ENCODE measurements at regions not wholly inside any gene's neighbourhood (a gene's known extent, or its start where the extent isn't known, plus 50 kb on each side); places are given as distances from the start of the nearest gene placed in this dataset.

- no peak for TF ChIP-seq POLR2AphosphoS5 (IDR thresholded peaks at IDR 0.05)
- TF ChIP-seq CTCF (IDR thresholded peaks at IDR 0.05), result no peak
Measured at GRCh38 chr14:29030121-29030520, 263.5 kb downstream of the FOXG1 start.
